ENCODE measurements at regions not wholly inside any gene's neighbourhood (a gene's known extent, or its start where the extent isn't known, plus 50 kb on each side); places are given as distances from the start of the nearest gene placed in this dataset.

GRCh38 chr16:52634104-52634503 lies 87.2 kb upstream of the TOX3 start:
- DNase-seq: peak in 1 of 2 experiments; percentile 1

DNA sequence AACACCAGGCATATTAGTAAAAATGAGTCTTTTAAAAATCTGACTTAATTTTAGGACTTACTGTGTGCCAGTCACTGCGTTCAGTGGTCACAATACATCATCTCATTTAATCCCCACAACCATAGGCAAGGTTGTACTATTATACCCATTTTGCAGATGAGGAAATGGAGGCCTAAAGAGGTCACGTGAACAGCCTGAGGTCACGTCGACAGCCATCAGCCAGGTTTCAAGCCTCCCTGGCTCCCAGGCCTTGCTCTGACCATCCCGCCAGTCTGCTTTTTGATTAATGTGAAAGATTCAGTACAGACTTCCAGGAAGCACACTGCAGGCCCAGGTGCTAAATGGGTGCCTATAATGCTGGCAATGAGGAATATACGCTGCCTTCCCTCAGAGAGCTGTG lies 86.3 kb upstream of the TOX3 start:
- DNase-seq: no peak

GRCh38 chr16:52631711-52632110 lies 84.8 kb upstream of the TOX3 start:
- DNase-seq: no peak

DNA sequence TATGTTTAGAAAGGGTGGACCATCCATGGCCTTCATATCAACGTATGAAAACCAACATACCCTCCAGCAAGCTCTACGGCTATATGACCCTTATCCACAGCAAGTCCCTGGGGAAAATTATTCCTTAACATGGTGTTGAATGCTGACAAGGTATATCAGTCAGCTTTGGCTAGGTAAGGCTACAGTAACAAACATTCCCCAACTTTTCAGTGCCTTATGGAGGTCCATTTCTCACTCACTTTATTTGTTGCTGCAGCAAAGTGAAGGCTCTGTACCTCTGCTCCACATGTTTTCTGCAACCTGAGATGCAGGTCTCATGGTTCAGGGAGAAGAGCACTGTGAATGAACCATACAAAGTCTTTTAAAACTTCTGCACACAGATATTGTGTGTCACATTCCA lies 83.8 kb upstream of the TOX3 start:
- no peak for DNase-seq

- no peak for DNase-seq
Observed at GRCh38 chr16:52629296-52629695, 82.4 kb upstream of the TOX3 start.

DNA sequence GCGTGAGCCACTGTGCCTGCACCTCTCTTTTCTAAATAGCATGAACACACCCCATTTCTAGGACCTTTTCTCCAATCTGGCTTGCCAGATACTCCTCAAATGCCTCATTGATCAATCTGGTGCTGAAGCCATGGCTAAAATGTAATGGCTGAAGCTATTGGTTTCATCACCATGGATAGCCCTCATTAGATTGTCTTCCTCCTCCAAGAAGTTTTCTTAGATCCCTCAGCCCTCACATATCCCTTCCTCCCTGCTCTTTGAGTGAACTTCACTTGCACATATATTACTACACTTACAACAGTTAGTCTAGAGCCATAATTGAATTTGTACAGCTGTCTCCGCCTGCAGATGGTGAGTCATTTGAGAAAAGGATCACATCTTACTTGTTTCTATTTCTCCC lies 77.9 kb upstream of the TOX3 start:
- DNase-seq: no peak

- DNase-seq: no peak
Observed at GRCh38 chr16:52621651-52622050, 74.7 kb upstream of the TOX3 start.

- DNase-seq: no peak
Observed at GRCh38 chr16:52618753-52619497, 72.0 kb upstream of the TOX3 start.

GRCh38 chr16:52617591-52617990 lies 70.6 kb upstream of the TOX3 start:
- DNase-seq: no peak

- DNase-seq: no peak
Observed at GRCh38 chr16:52613508-52613907, 66.6 kb upstream of the TOX3 start.

GRCh38 chr16:52611817-52612673 lies 65.1 kb upstream of the TOX3 start:
- DNase-seq: peak in 1 of 2 experiments; percentile 2

GRCh38 chr16:52603015-52603414 lies 56.1 kb upstream of the TOX3 start:
- no peak for DNase-seq

- peak; percentile 81 to 85 for DNase-seq
Observed at GRCh38 chr16:52597772-52598483, 51.0 kb upstream of the TOX3 start.

DNA sequence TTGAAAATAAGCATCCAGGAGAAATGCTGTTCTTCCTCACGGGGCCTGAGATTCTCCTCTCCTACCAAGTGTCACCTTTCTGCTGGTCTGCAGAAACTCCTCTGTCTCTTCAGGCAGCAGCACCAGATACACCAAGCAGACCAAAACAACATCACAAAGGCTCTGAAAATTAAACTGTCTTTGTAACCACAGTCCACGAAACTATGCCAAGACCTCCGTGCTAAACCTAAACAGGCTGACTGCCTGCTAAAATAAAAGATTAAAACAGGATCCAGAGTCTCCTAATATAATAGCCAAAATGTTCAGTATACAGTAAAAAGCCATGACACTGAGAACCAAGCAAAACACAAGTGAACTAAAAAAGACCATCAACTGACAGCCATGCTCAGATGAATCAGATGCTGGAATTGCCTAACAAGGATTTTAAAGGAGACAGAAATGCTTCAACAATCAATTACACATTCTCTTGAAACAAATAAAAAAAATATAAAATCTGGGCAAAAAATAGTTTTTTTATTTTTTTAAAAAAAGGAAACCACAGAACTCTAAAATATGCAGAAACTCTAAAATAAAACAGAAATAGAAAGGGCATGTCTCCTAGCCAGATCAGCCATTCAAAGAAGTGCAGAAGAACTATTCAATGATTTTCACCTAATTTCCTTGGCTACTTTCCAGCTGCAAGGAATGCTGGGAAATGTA lies 50.3 kb upstream of the TOX3 start:
- no peak for DNase-seq
